ENCODE measurements at regions not wholly inside any gene's neighbourhood (a gene's known extent, or its start where the extent isn't known, plus 50 kb on each side); places are given as distances from the start of the nearest gene placed in this dataset.

DNA sequence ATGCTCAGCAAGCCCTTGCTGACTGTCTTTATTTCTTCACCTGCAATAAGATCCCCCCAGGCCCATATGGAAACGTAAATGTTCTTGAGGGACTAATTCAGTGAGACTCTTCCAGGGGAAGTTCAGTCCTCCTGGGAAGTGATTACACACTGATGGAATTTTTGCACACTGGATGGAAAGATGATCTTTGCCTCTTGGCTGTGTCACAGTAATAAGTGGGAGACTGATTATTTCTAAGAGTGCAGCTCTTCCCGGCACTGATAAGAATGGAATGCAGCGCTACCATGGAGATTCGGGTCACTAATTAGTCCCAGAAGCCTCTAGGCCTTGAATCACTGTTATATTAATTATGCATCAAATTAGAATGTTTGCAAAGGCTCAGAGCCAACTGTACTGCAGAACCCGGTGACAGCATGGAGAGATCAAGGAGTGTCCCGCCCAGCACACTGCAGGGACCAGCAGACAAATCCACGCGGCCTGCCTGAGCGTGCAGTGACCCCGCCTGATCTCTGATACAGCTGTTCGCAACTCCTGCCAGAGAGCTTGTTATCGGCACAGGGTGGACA lies 178.3 kb downstream of the SNX19 start:
- DNase-seq (ENCODE audit: low spot score) = no peak

DNA sequence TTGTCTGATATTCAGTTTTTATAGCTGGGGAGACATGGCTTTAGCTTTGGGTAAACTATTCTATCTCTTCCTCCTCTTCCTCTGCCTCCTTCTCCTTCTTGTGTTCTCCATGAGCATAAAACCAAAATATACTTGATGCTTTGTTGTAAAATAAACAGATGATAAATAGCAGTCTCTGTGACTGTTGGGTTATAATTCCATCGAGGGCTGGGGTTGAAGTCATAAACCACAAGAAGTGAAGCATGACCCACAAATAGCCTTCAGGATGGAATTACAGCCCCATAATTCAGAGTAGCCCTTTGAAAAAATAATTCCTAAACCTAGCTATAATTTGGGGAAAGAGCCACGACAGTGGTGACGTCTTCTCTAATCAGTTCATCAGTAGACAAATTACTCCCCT lies 177.7 kb downstream of the SNX19 start:
- no peak for DNase-seq (ENCODE audit: low spot score)

DNA sequence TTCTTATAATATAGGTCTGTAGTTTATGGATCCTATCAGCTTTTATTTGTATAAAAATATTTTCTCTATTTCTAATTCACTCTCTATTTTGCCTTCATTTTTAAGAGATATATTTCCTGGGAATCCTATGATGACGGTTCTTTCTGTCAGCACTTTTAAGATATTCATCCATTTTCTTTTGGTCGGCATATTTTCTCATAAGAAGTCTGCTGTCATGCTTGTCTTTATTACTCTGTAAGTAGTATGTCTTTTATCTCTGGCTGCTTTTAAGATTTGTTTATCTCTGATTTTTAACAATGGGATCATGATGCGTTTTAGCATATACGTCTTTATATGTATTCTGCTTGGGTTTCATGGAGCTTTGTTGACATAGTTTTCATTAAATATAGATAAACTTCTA lies 175.5 kb downstream of the SNX19 start:
- DNase-seq (ENCODE audit: low spot score) = peak; percentile 8

DNA sequence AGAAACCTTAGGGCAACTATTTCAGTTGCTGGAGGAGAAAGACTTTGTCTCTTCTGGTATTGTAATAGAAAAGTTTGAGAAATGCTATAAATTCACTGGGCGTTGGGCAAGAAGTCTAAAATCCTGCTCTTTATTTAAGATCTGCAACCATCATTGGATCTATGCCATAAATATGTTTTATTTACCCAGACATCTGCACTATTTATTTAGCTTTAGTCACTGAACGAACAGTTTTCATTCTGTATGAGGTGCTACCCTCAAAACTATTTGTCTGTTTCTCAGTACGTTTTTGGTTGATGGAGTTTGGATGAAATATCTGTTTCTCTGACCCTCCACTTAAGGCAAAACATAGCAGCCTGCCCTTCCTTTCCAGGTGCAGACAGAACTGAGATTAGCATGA lies 171.5 kb downstream of the SNX19 start:
- no peak for DNase-seq (ENCODE audit: low spot score)

DNA sequence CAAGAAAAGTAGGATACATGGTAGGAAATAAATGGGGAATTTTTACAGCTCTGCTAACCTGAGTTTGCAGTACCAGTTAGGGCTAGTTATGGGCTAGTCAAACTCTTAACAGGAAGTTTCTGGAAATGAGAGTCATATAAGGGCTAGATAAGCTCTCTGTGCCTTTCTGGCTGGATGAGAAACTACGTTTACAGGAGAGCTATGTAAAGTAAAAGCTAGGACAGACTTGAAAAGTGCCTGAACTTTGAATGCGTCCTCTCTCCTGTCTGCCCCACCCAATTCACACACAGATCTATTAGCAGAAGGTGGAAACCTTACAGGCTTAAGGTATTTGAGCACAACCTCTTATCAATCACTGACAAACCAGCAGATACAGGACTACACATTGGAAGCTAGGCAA lies 167.1 kb downstream of the SNX19 start:
- no peak for DNase-seq (ENCODE audit: low spot score)

DNA sequence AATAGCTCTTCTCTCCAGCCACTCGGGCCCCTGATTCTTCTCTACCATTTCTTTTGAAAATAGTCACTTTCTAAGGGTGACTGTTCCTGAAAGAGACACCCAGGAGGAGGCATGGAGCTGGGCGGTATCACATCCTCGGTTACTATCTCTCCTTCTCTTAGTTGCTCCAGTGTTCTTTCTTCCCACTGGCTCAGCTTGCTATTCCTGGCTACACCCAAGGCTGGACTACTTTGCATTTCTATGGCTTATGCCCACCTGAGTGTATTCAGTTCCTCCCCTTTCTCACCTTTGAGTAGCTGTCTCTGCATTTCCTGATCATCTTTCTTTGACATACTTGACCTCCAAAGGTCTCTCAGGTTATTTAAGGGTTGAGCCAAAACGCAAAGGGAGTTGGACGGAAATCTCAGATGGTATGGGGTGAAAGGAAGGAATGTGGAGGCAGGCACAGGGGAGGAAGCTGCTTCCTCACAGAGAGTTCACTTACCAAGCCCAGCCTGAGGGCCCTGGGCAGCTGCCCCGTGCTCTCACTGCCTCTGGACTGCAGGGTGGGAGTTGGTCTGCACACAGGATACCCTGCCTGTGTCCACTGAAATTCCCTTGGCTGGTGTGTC lies 155.7 kb downstream of the SNX19 start:
- no peak for DNase-seq (ENCODE audit: low spot score)

DNA sequence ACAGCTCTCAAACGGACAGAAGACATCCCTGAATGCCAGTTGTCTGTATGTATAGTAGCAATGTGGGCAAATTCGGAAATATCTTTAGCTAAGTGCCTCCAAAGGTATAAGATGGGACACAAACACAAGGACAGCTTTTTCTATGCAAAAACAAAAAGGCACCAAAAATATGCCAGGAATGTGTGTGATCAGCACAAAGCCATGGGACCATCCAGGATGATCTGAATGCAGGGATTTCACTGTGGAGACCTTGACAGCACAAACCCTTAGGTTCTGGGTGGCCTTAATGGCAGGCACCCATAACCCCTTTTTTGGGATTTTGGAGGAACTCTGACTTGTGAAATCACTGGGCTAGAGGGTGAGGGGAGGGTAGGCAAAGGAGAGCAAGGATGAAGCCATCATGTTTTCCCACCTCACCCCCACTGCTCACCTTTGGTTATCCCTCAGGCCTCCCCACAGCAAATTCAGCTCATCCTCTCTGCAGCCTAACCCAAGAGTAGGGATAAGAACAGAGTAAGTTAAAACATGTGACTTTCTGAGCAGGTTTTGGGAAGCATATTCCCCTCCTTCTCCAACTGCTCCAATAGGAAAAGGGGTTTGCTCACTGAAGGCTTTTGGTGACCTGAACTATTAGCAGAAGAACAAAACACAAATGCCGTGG lies 154.6 kb downstream of the SNX19 start:
- no peak for DNase-seq (ENCODE audit: low spot score)

DNA sequence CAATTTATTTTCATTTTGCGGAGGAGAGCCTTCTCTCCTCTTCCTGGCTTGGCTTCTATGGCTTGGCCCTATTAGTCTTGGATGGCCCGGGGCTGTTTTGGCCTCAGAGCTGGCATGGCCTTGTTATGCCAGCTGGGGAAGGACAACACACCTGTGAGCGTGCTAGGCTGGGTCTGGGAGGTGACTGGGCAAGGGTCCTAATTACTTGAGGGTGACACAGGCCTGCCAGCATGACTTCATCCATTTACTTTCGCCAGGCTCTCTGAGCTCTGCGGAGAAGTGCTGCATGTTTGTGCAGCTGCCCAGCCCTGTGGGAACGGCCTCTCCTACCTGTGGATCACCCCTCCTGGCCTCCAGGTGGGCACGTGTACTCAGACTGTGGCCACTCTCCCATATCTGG lies 153.6 kb downstream of the SNX19 start:
- no peak for DNase-seq (ENCODE audit: low spot score)

DNA sequence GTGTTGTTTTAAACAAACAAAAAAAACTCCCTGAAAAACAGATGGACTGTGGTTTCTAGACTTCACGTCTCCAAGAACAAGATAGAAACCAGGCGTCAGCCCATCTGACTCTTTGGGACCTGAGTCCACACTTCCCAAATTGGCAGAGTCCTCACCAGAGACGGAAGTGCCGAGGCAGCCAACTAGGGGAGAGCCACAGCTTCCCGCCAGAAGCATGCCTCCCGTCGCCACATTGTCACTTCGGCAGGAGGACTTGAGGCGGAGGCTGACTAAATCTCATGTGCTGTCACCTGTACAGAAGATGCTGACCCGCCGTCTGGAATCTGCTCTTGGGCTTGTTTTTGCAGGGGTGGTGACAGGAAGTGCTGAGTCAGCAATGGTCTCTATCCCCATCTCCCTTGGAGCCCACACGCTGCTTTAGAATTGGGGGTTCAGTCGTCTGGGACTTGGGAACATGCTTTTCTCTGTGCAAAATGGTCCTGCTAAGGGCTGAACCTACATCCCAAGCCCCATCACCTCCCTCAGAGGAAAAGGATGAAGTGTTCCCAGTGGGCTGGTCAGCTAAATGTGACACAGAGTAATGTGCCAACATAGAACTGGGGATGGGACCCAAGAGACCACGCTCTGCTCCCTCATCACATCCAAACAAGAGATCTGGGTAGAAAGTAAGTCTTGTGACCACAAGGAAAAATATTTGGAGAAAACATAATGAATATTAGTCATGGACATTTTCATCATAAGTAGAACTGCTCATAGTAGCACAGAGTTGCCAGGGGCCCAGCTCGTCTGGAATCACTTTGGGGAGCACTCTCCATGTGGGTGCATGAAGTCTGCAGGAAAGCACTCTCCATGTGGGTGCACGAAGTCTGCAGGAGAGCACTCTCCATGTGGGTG lies 152.9 kb downstream of the SNX19 start:
- DNase-seq (ENCODE audit: low spot score) = no peak

DNA sequence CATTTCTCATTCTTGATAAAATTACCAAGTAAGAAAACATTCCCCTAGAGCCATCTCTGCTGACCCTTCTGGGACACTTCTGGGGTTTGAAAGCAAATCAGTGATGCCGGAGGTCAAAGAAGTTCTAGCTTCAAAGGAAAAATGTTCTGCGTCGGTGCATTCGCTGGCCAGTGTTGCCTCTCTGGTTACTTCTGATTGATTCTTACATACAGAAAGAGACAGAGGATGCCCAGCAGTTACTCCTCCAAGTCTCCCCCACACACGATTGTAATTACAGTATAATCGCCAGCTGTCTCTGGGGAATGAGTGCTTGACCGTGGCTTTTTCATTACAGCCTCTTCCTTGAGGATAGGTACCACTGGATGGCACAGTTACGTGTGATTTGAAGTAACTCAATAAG lies 150.9 kb downstream of the SNX19 start:
- DNase-seq (ENCODE audit: low spot score) = no peak

DNA sequence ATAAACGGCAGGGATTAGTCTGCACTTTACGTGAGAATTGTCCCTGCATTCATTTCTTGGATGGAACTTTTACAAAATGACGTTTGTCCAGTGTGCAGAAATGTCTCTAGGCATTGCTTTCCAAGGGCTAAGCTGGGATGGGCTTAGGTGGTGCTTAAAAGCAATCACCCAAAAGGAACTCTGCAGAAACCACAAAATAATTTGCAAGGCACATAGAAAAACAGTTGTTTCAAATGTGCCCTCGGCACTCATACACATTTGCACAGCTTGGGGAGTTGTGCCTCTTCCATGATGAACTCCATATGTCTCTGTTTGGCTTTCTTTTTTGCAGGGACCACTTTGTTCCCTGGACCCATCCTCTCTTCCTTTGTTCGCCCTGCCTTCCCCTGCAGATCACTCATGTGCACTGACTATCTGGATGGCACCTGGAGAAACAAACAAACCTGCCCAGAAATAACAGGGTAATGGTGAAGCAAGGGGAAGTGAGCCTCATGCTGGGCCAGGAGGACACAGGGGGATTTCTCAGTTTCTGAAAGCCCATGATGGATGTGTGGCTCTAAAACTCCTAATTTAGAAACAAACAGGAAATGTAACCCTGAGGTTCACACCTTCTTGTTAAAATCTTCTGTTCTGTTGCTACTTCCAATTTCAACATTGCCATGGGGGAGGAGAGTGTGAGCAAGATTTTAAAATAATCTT lies 150.2 kb downstream of the SNX19 start:
- no peak for DNase-seq (ENCODE audit: low spot score)

DNA sequence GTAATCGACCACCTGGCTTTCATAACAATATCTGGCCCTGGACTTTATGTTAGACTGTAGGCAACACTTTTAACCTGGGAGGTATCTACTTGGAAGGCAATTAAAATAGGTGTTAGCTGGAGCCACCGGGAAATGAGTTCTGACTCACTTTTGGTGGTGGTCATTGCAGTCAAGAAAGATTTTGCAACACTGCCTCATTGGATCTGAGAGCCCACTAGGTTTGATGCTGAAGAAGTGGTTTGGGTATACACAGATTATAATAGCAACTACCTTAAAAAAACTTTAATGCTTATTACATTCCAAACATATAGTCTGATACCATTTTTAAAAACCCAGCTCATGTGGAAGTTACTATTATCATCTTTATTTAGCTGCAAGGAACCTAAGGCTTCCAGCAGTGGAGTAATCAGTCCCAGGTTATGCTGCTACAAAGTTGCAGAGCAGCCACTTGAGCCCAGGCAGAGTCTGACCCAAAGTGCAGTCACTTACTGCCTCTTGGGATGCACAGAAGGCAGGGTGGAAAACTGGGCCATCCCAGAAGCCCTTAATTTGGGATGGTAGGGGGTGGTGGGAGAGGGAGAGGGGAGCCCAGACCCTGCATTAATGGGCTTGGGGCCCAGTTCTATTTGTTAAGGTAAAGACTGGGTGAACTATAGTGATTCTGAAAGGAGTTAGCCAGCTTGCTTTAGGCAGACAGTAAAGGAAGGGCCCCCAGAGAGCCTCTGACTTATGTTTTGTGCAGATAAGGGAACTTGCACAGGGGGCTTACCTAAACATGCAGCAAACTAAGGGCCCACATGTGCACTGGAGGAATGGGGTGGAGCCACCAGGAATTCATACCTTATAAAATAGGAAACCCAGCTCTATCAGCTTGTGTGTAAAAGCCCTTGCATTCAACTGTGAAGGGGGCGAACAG lies 149.4 kb downstream of the SNX19 start:
- DNase-seq (ENCODE audit: low spot score) = no peak

DNA sequence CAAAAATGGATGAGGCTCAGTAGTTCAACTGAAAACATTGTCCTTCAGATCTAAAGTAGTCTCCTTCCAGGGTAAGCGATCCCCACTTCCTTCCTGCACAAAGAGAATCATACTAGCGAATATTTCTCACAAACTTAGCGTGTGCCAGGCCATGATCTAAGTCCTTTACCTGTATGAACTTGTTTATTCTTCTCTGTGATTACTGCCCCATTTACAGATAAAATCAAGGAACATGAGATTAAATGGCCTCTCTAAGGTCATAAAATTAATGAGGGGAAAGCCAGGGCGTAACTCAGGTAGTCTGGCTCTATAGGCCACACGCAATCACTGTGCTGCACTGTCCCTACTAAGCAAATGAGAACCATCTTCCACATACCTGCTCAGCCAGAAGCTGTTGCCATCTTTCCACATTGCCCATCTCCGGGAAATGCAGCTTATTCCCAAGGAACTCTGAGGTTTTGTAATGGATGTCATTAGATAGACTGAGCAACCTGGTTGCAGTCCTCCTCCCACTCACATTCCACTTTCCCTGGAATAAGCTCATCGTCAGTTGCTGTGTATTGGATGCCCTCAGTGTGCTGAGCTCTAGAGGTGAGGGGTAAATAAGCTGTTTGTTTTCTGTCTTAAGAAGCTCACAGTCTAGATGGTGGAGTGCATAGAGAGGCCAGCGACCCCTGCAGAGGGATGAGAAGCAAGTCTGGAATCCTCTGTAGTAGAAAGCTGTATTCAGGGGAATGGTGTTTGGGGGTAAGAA lies 146.3 kb downstream of the SNX19 start:
- peak; percentile 14 for DNase-seq (ENCODE audit: low spot score)

DNA sequence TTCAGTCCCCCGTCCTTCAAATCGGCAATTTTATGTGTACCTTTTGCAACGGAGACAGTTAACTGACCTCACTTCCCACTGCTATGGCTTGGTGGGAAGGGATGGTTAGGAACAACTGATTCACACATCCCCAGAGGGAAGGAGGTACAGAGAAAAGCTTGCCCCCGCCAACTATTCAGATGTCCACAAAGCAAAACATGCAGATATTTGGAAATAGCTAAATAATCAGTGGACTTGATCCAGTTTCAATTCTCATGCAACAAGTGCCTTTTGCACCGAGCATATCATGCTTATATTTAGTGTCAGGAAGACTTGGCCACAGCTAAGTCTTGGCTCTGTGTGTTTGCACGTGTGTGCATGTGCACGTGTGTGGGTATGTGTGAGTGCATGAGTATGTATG lies 144.6 kb downstream of the SNX19 start:
- no peak for DNase-seq (ENCODE audit: low spot score)

DNA sequence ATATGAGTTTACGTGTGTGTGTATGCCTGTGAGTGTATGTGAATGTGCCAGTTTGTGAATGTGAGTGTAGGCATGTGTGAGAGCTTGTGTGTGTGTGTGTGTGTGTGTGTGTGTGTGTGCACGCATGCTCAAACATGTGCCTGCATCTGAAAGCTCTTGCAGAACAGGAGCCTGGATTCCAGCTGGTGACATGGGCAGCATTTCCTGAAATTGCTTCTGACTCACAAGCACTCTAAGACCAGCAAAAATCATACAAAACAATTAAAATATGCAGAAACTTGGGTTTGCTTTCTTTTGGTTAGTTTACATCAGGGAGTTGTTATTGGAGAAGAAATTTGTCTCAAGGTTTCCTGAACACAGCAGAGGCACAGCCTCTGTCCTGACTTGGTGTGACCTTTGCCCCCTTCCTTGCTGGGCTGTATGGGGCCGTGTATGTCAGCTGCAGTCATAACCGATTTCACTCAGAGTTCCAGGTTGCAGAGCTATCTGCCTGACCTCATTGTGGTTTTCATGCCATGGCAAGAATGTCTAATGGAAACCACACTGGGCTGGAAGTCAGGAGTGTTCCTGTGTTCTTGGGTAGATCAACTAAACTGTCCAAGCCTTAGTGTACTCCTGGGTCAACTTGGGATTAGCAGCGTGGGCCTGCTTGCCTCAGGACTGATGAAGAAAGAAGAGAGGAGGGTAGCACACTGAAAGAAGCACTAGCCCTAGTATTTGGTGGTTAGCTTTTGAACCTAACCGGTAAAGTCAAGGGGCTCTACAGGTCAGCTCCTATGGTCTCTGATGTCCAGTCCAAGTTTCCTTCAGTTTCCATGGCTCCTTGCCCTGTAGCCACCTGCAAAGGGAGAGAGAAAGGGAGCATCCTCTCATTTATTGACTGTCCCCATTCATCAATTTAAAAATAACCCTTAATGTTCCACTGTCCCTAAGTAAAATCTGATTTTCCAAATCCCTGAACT lies 143.7 kb downstream of the SNX19 start:
- peak; percentile 91 for DNase-seq (ENCODE audit: low spot score)

DNA sequence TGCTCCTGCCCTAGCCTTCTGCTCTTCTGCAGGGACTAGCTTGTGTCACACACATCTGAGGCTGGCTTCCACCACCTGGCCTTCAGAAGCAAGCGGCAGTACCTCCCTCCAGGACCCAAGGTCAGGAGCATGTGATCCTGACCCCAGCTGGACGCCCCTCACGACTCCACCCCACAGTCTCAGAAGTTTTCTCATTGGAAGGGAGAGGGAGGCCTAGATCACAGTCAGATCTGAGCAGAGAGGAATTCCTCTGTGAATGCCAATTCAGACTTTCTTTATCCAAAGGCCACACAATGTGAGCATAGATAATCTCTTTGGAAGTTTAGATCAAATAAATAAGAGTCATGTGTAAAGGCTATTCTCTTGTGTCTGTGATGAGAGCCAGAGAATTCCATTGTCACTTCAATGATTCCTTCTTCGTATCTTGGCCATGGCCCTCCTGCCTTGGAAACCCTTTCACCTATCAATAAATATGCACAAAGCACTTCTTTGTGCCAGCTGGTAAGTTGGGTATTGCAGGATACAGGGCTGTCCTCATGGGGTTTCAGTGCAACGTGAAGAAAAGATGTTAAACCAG lies 142.9 kb downstream of the SNX19 start:
- no peak for DNase-seq (ENCODE audit: low spot score)

DNA sequence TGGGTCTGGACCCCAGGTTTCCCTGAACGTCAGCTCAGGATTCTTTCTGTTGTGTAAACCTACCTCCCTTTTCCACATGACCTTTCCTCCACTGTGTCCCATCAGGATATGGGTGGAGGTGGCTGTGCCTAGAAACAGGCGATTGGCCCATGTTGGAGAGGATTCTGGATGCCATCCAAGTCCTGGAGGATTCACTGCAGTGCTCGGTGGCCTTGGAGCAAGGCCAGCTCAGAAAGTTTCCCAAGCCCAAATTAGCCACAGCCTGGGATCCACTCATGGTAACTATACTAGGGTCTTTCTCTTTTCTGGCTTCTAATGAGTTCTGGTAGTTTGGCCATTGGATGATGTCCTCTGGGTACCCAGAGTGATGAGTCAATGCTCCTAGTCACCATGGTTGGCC lies 141.6 kb downstream of the SNX19 start:
- no peak for DNase-seq (ENCODE audit: low spot score)

DNA sequence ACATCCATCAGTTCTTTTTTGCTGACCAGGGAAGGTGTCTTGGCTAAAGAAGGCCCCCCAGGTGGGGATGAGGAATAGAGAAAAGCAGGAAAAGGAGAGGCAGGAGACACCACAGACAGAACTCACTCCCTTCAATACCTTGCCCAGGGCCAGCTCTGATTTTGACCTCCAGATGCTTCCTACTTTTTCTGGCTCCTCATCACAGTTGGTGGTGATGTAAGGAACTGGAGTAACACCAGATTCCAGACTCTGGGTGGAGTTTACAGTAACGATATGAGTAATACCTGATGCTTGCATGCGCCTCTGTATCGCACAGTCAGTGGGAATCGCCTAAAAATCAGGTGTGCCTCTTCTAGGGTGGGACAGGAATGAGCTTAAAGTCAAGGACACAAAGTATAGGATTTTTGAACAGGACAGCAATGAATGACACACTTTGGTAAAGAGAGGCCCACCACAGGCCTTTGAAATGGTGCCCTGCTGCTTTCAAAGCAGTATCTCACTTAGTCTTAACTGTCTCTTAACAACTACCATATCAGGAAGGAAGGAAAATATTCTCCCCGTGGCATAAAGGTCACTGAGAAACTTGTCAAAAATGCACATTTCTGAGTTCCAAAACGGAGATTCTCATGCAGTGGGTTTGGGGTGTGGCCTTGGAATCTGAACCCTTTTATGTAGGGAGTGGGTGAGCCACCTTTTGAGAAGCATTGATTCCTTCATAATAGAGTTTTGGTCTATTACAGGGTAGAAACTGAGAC lies 140.8 kb downstream of the SNX19 start:
- DNase-seq (ENCODE audit: low spot score) = no peak

Measured in SW480 (cell line).